AG04450 (cell line): ENCODE measurements at regions not wholly inside any gene's neighbourhood (a gene's known extent, or its start where the extent isn't known, plus 50 kb on each side); places are given as distances from the start of the nearest gene placed in this dataset.
"Not testable (repeated sequence)": the region's sequence is repeated elsewhere in the genome, so short reads cannot be mapped to it uniquely, and the experiment has no call there.

Source experiments
- CTCF ChIA-PET: fragments of 300-600, 350-600 bp; formaldehyde crosslinking; extraction: SDS; loops from one replicate; lab custom pipeline; 2022; ENCODE audit warnings: antibody characterized with exemption, inconsistent platforms; lab: Charles Lee
- POLR2A ChIA-PET: fragments of 350-600 bp; formaldehyde crosslinking; extraction: SDS; loops from one replicate; lab custom pipeline; 2021; ENCODE audit warnings: antibody characterized with exemption, inconsistent platforms; lab: Yijun Ruan, JAX
- DNase-seq: peaks from one replicate; pipeline ENCODE4 v3.0.0-alpha.2; 2011; ENCODE audit warnings: low read depth, low spot score
- H3K27ac ChIP-seq: one replicate; pipeline ENCODE4 v1.5.1; 2012; ENCODE audit warnings: low read depth, low read length, control low read depth
- H3K27me3 ChIP-seq: one replicate; pipeline ENCODE4 v1.6.0; 2012; ENCODE audit warnings: low read length; ENCODE audit not compliant: control insufficient read depth, insufficient read depth
- H3K4me3 ChIP-seq: 2 replicates; pipeline ENCODE4 v1.5.1; 2011; ENCODE audit warnings: mild to moderate bottlenecking, low read depth, low read length, control low read depth
- H3K9me3 ChIP-seq: 2 replicates; pipeline ENCODE4 v1.5.1; 2012; ENCODE audit warnings: low read length; ENCODE audit not compliant: control insufficient read depth, insufficient read depth
- CTCF ChIP-seq: IDR thresholded peaks from 2 replicates; pipeline ENCODE4 v1.5.1; 2011; ENCODE audit warnings: low read depth, low read length, control low read depth, inconsistent platforms

GRCh38 chr6:113719545-113719944, 137.6 kb upstream of the MARCKS start:
- ChIA-PET POLR2A (interaction anchor here (0.6 kb wide), 1 partner anchor 108 kb away, joined by 3 read pairs; no protein-coding TSS in a partner anchor), CTCF (no interaction called here)
- Histone ChIP-seq H3K27me3 (no peaks in the 10 kb centered on the region), H3K4me3 (no peak overlapping the region), H3K27ac (no peak overlapping the region), H3K9me3 (no peaks in the 10 kb centered on the region)
- DNase-seq: no peak
- no peak for TF ChIP-seq CTCF

- POLR2A ChIA-PET: no interaction called here
- no peak for TF ChIP-seq CTCF
- CTCF ChIA-PET: no interaction called here
These were observed 134.0 kb upstream of the MARCKS start for GRCh38 chr6:113723182-113723581.

GRCh38 chr6:113724927-113725326, 132.2 kb upstream of the MARCKS start:
- H3K4me3 ChIP-seq, CTCF ChIA-PET, H3K9me3 ChIP-seq, DNase-seq, H3K27me3 ChIP-seq, H3K27ac ChIP-seq: not testable (repeated sequence)
- POLR2A ChIA-PET: interaction anchor here (0.6 kb wide), 1 partner anchor 503 kb away, joined by 10 read pairs; no protein-coding TSS in a partner anchor

More at GRCh38 chr6:113723182-113723581, 134.0 kb upstream of the MARCKS start:
- Histone ChIP-seq H3K4me3 (no peak overlapping the region), H3K27ac (no peak overlapping the region), H3K9me3 (no peaks in the 10 kb centered on the region), H3K27me3 (no peaks in the 10 kb centered on the region)
- no peak for DNase-seq

GRCh38 chr6:113731541-113731940, 125.6 kb upstream of the MARCKS start:
- CTCF ChIA-PET: no interaction called here
- Histone ChIP-seq H3K9me3 (no peaks in the 10 kb centered on the region), H3K27ac (no peak overlapping the region), H3K27me3 (no peaks in the 10 kb centered on the region), H3K4me3 (no peak overlapping the region)
- TF ChIP-seq CTCF: no peak
- POLR2A ChIA-PET: no interaction called here
- no peak for DNase-seq

- DNase-seq: no peak
- H3K9me3 ChIP-seq: no peaks in the 10 kb centered on the region
- TF ChIP-seq CTCF: peak; percentile 26
- ChIA-PET CTCF (interaction anchor here (1.2 kb wide), 1 partner anchor 126 kb away, joined by 4 read pairs; no protein-coding TSS in a partner anchor), POLR2A (no interaction called here)
- H3K4me3 ChIP-seq: no peak overlapping the region
- no peak overlapping the region for H3K27ac ChIP-seq
- H3K27me3 ChIP-seq: no peaks in the 10 kb centered on the region
These were observed 124.7 kb upstream of the MARCKS start for GRCh38 chr6:113732384-113732966.
